H1 (cell line): ENCODE measurements at regions not wholly inside any gene's neighbourhood (a gene's known extent, or its start where the extent isn't known, plus 50 kb on each side); places are given as distances from the start of the nearest gene placed in this dataset.

Source experiments
- BACH1 ChIP-seq: IDR thresholded peaks from 2 replicates; pipeline ENCODE4 v1.6.1; 2012; ENCODE audit warnings: low read length, improper control_type of control experiment
- BCL11A ChIP-seq, 2 experiments: IDR thresholded peaks; one replicate each; pipeline ENCODE4 v1.6.1; 2011; ENCODE audit warnings: low read depth in 2 of 2, low read length in 2 of 2, mild to moderate bottlenecking in 2 of 2
- CTCF ChIP-seq, 3 experiments: IDR thresholded peaks; 1 replicate in 2 of 3; 2 replicates in 1 of 3; pipeline versions ENCODE4 v1.5.1 to v1.6.1; 2011; ENCODE audit warnings: low read length in 3 of 3, mild to moderate bottlenecking in 3 of 3, inconsistent platforms in 2 of 3, low read depth in 1 of 3, moderate library complexity in 1 of 3; ENCODE audit not compliant: insufficient read depth in 1 of 3; ENCODE audit errors: control extremely low read depth in 1 of 3
- EP300 ChIP-seq, 2 experiments: IDR thresholded peaks; 1 replicate in 1 of 2; 2 replicates in 1 of 2; pipeline ENCODE4 v1.6.1; 2011 to 2012; ENCODE audit warnings: low read depth in 2 of 2, low read length in 2 of 2, mild to moderate bottlenecking in 2 of 2, borderline replicate concordance in 1 of 2, inconsistent platforms in 1 of 2, moderate library complexity in 1 of 2
- EZH2 ChIP-seq: fragments of 200-600 bp; sonication (generic); IDR thresholded peaks from 2 replicates; pipeline ENCODE4 v1.7.1; 2012; ENCODE audit warnings: low read depth, mild to moderate bottlenecking, moderate library complexity, low read length, inconsistent platforms; ENCODE audit not compliant: severe bottlenecking
- JUN ChIP-seq: IDR thresholded peaks from 2 replicates; pipeline ENCODE4 v1.6.1; 2011; ENCODE audit warnings: low read depth, mild to moderate bottlenecking, improper control_type of control experiment, low read length
- MAX ChIP-seq: IDR thresholded peaks from 2 replicates; pipeline ENCODE4 v1.6.1; 2012; ENCODE audit warnings: inconsistent platforms
- POLR2AphosphoS5 ChIP-seq: IDR thresholded peaks from 2 replicates; pipeline ENCODE4 v1.6.1; 2011; ENCODE audit warnings: low read depth, low read length
- SP1 ChIP-seq: IDR thresholded peaks from 2 replicates; pipeline ENCODE4 v1.6.1; 2011; ENCODE audit warnings: low read depth, low read length
- TAF1 ChIP-seq: IDR thresholded peaks from 2 replicates; pipeline ENCODE4 v1.6.1; 2011; ENCODE audit warnings: mild to moderate bottlenecking, low read depth, low read length
- YY1 ChIP-seq: IDR thresholded peaks from 2 replicates; pipeline ENCODE4 v1.6.1; 2011; ENCODE audit warnings: low read depth, mild to moderate bottlenecking, low read length

GRCh38 chr15:69570997-69571396 is 118.4 kb downstream of the RPLP1 start:
- TF ChIP-seq CTCF (IDR thresholded peaks at IDR 0.05; ENCODE audit: control extremely low read depth in 1 of 3, insufficient read depth in 1 of 3, low read depth in 1 of 3, low read length in 3 of 3) (no peak), BACH1 (no peak), EP300 (IDR thresholded peaks at IDR 0.05; ENCODE audit: borderline replicate concordance in 1 of 2, low read depth in 2 of 2, low read length in 2 of 2) (no peak), EZH2 (no peak), TAF1 (no peak), JUN (no peak), YY1 (no peak), POLR2AphosphoS5 (no peak), BCL11A (IDR thresholded peaks at IDR 0.05; ENCODE audit: low read depth in 2 of 2, low read length in 2 of 2) (no peak), SP1 (no peak), MAX (no peak)
